PC-3 (cell line): ENCODE measurements at regions not wholly inside any gene's neighbourhood (a gene's known extent, or its start where the extent isn't known, plus 50 kb on each side); places are given as distances from the start of the nearest gene placed in this dataset.

ENCODE experiments used
- ATAC-seq: fragments of 200-7000 bp; cut with Tn5 transposase; 2 replicates; pipeline ENCODE4 v1.9.1; 2020; ENCODE audit warnings: mild to moderate bottlenecking, moderate library complexity
- BruUV-seq: library from RNA; stranded (reverse); fragments of 400-500 nt; replicated peaks from 2 replicates; lab custom pipeline; 2021; lab: Mats Ljungman, UMichigan
- CTCF ChIA-PET: fragments of 300-600 bp; sonication (Branson Sonifier 250); formaldehyde crosslinking; loops from one replicate; lab custom pipeline; 2022; ENCODE audit warnings: antibody characterized with exemption; lab: Charles Lee
- POLR2A ChIA-PET: fragments of 300-600 bp; sonication (Branson Sonifier 250); formaldehyde crosslinking; loops from one replicate; lab custom pipeline; 2022; ENCODE audit warnings: antibody characterized with exemption; ENCODE audit not compliant: unreplicated experiment; lab: Charles Lee
- DNase-seq: peaks from one replicate; pipeline ENCODE4 v3.0.0-alpha.2; 2015
- H2AFZ ChIP-seq: fragments of 300-600 bp; sonication (generic); 2 replicates; pipeline ENCODE4 v1.6.0; 2016; ENCODE audit warnings: antibody characterized with exemption, low read length
- H3F3A ChIP-seq: fragments of 300-600 bp; sonication (generic); one replicate; pipeline ENCODE4 v1.6.0; 2017; ENCODE audit warnings: antibody characterized with exemption, low read length, control low read depth, mild to moderate bottlenecking; ENCODE audit not compliant: unreplicated experiment
- H3K27ac ChIP-seq: fragments of 300-600 bp; sonication (generic); 2 replicates; pipeline ENCODE4 v1.5.1; 2016; ENCODE audit warnings: mild to moderate bottlenecking, low read length
- H3K27me3 ChIP-seq: fragments of 300-600 bp; sonication (generic); 2 replicates; pipeline ENCODE4 v1.6.1; 2016; ENCODE audit warnings: low read length, mixed read lengths
- H3K36me3 ChIP-seq: fragments of 300-600 bp; sonication (generic); 2 replicates; pipeline ENCODE4 v1.6.1; 2016; ENCODE audit warnings: low read depth, mixed run types, low read length, mixed read lengths
- H3K4me1 ChIP-seq: fragments of 300-600 bp; sonication (generic); 2 replicates; pipeline ENCODE4 v1.5.1; 2016; ENCODE audit warnings: low read length; ENCODE audit not compliant: insufficient read depth
- H3K4me2 ChIP-seq: fragments of 300-600 bp; sonication (generic); 2 replicates; pipeline ENCODE4 v1.6.0; 2016; ENCODE audit warnings: low read length
- H3K4me3 ChIP-seq: fragments of 300-600 bp; sonication (generic); 2 replicates; pipeline ENCODE4 v1.5.1; 2016; ENCODE audit warnings: mild to moderate bottlenecking, low read length, mixed read lengths
- H3K79me2 ChIP-seq: fragments of 300-600 bp; sonication (generic); 2 replicates; pipeline ENCODE4 v1.6.1; 2017; ENCODE audit warnings: low read length, mixed read lengths
- H3K9ac ChIP-seq: fragments of 300-600 bp; sonication (generic); 2 replicates; pipeline ENCODE4 v1.6.0; 2016; ENCODE audit warnings: mild to moderate bottlenecking, low read length
- H3K9me2 ChIP-seq: fragments of 300-600 bp; sonication (generic); replicated peaks from 2 replicates; pipeline ENCODE4 v1.6.1; 2016; ENCODE audit warnings: mixed run types, low read length, mixed read lengths
- H3K9me3 ChIP-seq: fragments of 300-600 bp; sonication (generic); 2 replicates; pipeline ENCODE4 v1.6.1; 2016; ENCODE audit warnings: low read length, mixed read lengths
- H4K20me1 ChIP-seq: fragments of 300-600 bp; sonication (generic); 2 replicates; pipeline ENCODE4 v1.6.1; 2016; ENCODE audit warnings: low read length, mixed read lengths
- EZH2 ChIP-seq: fragments of 300-600 bp; sonication (generic); IDR thresholded peaks from one replicate; pipeline ENCODE4 v1.6.1; 2017; ENCODE audit warnings: antibody characterized with exemption, mild to moderate bottlenecking, low read length; ENCODE audit not compliant: unreplicated experiment
- EZH2phosphoT487 ChIP-seq: fragments of 300-600 bp; sonication (generic); IDR thresholded peaks from 2 replicates; pipeline ENCODE4 v1.6.1; 2018; ENCODE audit warnings: mild to moderate bottlenecking, antibody characterized with exemption, low read length, borderline replicate concordance
- intact Hi-C: fragments of 100-400 bp; cut with micrococcal nuclease; formaldehyde crosslinking; loops from 2 replicates; pipeline ENCODE4 v1.9.0; 2023
- TF ChIP-seq, protein P1 (sequence below): fragments of 300-600 bp; sonication (generic); conservative IDR thresholded peaks from 2 replicates; pipeline ENCODE4 v1.5.1; 2017; ENCODE audit warnings: antibody characterized with exemption, low read depth, mild to moderate bottlenecking, low read length

GRCh38 chr3:72177075-72178050, 392.4 kb upstream of the PROK2 start:
- no peak overlapping the region for H3K4me2 ChIP-seq
- no peak overlapping the region for H2AFZ ChIP-seq
- H3K36me3 ChIP-seq = no peaks in the 10 kb centered on the region
- CTCF ChIA-PET = no interaction called here
- no peaks in the 10 kb centered on the region for H3K79me2 ChIP-seq
- H3K4me1 ChIP-seq = no peaks in the 10 kb centered on the region
- no peak overlapping the region for H3K4me3 ChIP-seq
- peaks cover 3% of the 10 kb centered on the region; the same call in 1 of the 2 replicates for H3K27me3 ChIP-seq
- POLR2A ChIA-PET = no interaction called here
- TF ChIP-seq EZH2phosphoT487 (no peak), EZH2 (no peak)
- TF ChIP-seq, protein P1, sequence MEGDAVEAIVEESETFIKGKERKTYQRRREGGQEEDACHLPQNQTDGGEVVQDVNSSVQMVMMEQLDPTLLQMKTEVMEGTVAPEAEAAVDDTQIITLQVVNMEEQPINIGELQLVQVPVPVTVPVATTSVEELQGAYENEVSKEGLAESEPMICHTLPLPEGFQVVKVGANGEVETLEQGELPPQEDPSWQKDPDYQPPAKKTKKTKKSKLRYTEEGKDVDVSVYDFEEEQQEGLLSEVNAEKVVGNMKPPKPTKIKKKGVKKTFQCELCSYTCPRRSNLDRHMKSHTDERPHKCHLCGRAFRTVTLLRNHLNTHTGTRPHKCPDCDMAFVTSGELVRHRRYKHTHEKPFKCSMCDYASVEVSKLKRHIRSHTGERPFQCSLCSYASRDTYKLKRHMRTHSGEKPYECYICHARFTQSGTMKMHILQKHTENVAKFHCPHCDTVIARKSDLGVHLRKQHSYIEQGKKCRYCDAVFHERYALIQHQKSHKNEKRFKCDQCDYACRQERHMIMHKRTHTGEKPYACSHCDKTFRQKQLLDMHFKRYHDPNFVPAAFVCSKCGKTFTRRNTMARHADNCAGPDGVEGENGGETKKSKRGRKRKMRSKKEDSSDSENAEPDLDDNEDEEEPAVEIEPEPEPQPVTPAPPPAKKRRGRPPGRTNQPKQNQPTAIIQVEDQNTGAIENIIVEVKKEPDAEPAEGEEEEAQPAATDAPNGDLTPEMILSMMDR = no peak
- H3K9me3 ChIP-seq = no peaks in the 10 kb centered on the region
- H3K9ac ChIP-seq = no peak overlapping the region
- intact Hi-C loops = no loop called here
- H3K9me2 ChIP-seq = no peaks in the 10 kb centered on the region
- no peaks in the 10 kb centered on the region for H4K20me1 ChIP-seq
- DNase-seq = no peak
- no TSS peak for BruUV-seq
- ATAC-seq = no peak
- no peaks in the 10 kb centered on the region for H3F3A ChIP-seq
- H3K27ac ChIP-seq = no peak overlapping the region

DNA sequence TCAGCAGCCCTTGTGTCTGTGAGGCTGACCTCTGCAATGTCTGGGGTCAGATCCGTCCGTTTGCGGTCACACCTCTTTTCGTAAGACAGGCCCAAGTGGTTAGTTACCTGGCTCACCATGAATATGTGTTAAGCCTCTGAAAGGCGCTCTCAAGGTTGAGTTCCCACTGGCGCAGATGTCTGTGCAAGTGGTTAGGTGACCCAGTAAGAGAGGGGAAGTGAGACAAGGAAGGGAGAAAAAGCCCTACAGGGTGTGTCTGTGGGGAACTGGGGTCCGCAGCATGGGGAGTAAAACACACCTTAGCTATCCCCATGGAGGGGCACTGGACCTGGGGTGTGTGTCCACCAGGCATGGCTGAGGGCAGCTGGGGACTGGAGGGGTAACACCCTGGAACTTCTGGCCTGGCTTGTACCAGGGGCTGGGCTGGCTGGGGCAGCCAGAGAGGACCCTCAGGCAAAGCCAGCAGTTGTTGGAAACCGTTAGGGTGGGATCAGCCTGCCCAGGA, 391.6 kb upstream of the PROK2 start:
- intact Hi-C loops = no loop called here
- no peaks in the 10 kb centered on the region for H4K20me1 ChIP-seq
- peaks cover 3% of the 10 kb centered on the region; the same call in 1 of the 2 replicates for H3K27me3 ChIP-seq
- no peak overlapping the region for H3K27ac ChIP-seq
- no TSS peak for BruUV-seq
- ATAC-seq = no peak
- no peaks in the 10 kb centered on the region for H3K79me2 ChIP-seq
- TF ChIP-seq, protein P1 = no peak
- TF ChIP-seq EZH2 (no peak), EZH2phosphoT487 (no peak)
- no peak overlapping the region for H3K4me2 ChIP-seq
- no peaks in the 10 kb centered on the region for H3K4me1 ChIP-seq
- H2AFZ ChIP-seq = no peak overlapping the region
- ChIA-PET POLR2A (no interaction called here), CTCF (no interaction called here)
- H3F3A ChIP-seq = no peaks in the 10 kb centered on the region
- no peak overlapping the region for H3K9ac ChIP-seq
- no peaks in the 10 kb centered on the region for H3K36me3 ChIP-seq
- H3K9me2 ChIP-seq = no peaks in the 10 kb centered on the region
- no peak overlapping the region for H3K4me3 ChIP-seq
- DNase-seq = no peak
- no peaks in the 10 kb centered on the region for H3K9me3 ChIP-seq
